ENCODE measurements at regions not wholly inside any gene's neighbourhood (a gene's known extent, or its start where the extent isn't known, plus 50 kb on each side); places are given as distances from the start of the nearest gene placed in this dataset.

DNA sequence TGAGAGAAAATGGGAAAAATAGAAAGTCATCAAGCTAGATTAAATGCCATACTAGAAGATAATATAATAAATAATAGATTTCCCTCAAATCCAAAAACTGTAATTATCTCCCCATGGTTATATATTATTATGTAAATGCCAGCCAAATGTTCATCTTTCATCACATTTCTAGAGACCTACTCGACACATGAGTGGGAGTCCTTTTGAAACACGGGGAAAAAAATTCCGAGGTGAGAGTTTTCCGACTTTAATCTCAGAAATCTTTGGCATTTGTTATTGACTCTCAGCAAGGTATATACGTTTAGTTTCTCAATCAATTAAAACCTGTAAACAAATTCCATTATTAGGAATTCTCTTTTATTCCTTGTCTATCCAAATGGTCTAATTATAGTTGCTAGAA, 465.4 kb upstream of the SMIM31 start:
- TF ChIP-seq, protein P1, sequence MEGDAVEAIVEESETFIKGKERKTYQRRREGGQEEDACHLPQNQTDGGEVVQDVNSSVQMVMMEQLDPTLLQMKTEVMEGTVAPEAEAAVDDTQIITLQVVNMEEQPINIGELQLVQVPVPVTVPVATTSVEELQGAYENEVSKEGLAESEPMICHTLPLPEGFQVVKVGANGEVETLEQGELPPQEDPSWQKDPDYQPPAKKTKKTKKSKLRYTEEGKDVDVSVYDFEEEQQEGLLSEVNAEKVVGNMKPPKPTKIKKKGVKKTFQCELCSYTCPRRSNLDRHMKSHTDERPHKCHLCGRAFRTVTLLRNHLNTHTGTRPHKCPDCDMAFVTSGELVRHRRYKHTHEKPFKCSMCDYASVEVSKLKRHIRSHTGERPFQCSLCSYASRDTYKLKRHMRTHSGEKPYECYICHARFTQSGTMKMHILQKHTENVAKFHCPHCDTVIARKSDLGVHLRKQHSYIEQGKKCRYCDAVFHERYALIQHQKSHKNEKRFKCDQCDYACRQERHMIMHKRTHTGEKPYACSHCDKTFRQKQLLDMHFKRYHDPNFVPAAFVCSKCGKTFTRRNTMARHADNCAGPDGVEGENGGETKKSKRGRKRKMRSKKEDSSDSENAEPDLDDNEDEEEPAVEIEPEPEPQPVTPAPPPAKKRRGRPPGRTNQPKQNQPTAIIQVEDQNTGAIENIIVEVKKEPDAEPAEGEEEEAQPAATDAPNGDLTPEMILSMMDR (IDR thresholded peaks at IDR 0.05), result no peak
- TF ChIP-seq EHMT2 (IDR thresholded peaks at IDR 0.05; ENCODE audit: low read depth), result no peak
- no peak for TF ChIP-seq POLR2A (IDR thresholded peaks at IDR 0.05; ENCODE audit: low read length)
- no peak for TF ChIP-seq CEBPB (IDR thresholded peaks at IDR 0.05)

Data from A549 (cell line).